WERI-Rb-1 (cell line): ENCODE measurements at regions not wholly inside any gene's neighbourhood (a gene's known extent, or its start where the extent isn't known, plus 50 kb on each side); places are given as distances from the start of the nearest gene placed in this dataset.

ENCODE experiments used
- DNase-seq: peaks from one replicate; pipeline ENCODE4 v3.0.0-alpha.2; 2020
- H3K27ac ChIP-seq: fragments of 250-450 bp; sonication (Bioruptor Pico); 2 replicates; pipeline ENCODE4 v1.5.1; 2020; ENCODE audit warnings: mild to moderate bottlenecking, moderate library complexity
- H3K27me3 ChIP-seq: fragments of 250-450 bp; sonication (Bioruptor Pico); 2 replicates; pipeline ENCODE4 v1.5.1; 2021; ENCODE audit warnings: mild to moderate bottlenecking, low read depth, moderate library complexity; ENCODE audit not compliant: insufficient read depth, severe bottlenecking
- H3K36me3 ChIP-seq: fragments of 250-450 bp; sonication (Bioruptor Pico); 2 replicates; pipeline ENCODE4 v1.5.1; 2020; ENCODE audit warnings: mild to moderate bottlenecking, moderate library complexity
- H3K4me3 ChIP-seq: 2 replicates; pipeline ENCODE4 v1.5.1; 2011; ENCODE audit warnings: low read depth, mild to moderate bottlenecking, control low read depth, low read length
- H3K9me3 ChIP-seq: fragments of 250-450 bp; sonication (Bioruptor Pico); 2 replicates; pipeline ENCODE4 v1.5.1; 2021; ENCODE audit warnings: mild to moderate bottlenecking, moderate library complexity; ENCODE audit not compliant: severe bottlenecking
- TF ChIP-seq, protein P1 (sequence below): IDR thresholded peaks from 2 replicates; pipeline ENCODE4 v1.5.1; 2011; ENCODE audit warnings: low read depth, mild to moderate bottlenecking, control low read depth, inconsistent platforms, low read length

DNA sequence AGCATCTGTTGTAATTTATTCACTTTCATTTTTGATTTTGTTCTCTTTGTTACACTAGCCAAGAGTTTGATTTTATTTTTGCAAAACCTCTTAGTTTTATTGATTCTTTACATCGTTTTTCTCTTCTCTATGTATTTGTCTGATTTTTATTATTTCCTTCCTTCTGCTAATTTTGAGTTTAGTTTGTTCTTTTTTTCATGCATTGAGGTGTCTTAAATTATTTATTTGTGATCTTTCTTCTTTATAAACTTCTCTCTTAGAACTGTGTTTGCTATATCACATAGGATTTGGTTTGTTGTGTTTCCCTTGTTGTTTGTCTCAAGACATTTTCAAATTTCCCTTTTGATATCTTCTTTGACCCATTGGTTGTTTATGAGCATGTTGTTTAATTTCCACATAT is 51.7 kb upstream of the NFKBIA start:
- no peak overlapping the region for H3K27ac ChIP-seq
- H3K4me3 ChIP-seq = no peak overlapping the region
- TF ChIP-seq, protein P1, sequence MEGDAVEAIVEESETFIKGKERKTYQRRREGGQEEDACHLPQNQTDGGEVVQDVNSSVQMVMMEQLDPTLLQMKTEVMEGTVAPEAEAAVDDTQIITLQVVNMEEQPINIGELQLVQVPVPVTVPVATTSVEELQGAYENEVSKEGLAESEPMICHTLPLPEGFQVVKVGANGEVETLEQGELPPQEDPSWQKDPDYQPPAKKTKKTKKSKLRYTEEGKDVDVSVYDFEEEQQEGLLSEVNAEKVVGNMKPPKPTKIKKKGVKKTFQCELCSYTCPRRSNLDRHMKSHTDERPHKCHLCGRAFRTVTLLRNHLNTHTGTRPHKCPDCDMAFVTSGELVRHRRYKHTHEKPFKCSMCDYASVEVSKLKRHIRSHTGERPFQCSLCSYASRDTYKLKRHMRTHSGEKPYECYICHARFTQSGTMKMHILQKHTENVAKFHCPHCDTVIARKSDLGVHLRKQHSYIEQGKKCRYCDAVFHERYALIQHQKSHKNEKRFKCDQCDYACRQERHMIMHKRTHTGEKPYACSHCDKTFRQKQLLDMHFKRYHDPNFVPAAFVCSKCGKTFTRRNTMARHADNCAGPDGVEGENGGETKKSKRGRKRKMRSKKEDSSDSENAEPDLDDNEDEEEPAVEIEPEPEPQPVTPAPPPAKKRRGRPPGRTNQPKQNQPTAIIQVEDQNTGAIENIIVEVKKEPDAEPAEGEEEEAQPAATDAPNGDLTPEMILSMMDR = no peak
- no peak for DNase-seq
- H3K36me3 ChIP-seq = peaks cover 12% of the 10 kb centered on the region
- H3K9me3 ChIP-seq = peaks cover 9% of the 10 kb centered on the region
- no peaks in the 10 kb centered on the region for H3K27me3 ChIP-seq

DNA sequence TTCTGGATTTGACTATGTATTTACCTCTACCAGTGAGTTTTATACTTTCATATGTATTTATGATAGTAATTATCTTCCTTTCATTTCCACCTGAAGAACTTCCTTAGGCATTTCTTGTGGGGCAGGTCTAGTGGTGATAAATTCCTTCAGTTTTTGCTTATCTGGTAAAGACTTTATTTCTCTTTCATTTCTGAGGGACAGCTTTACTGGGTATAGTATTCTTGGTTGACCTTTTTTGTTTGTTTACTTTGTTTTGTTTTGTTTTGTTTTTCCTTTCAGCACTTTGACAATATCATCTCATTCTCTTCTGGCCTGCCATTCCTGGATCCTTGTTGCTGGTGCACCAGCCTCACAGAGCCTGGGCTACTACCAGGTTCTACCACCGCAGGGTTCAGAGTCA is 53.9 kb upstream of the NFKBIA start:
- Histone ChIP-seq H3K27me3 (no peaks in the 10 kb centered on the region), H3K4me3 (no peak overlapping the region), H3K27ac (no peak overlapping the region), H3K9me3 (peaks cover 9% of the 10 kb centered on the region), H3K36me3 (peaks cover 12% of the 10 kb centered on the region)
- TF ChIP-seq, protein P1 = no peak
- DNase-seq = no peak

DNA sequence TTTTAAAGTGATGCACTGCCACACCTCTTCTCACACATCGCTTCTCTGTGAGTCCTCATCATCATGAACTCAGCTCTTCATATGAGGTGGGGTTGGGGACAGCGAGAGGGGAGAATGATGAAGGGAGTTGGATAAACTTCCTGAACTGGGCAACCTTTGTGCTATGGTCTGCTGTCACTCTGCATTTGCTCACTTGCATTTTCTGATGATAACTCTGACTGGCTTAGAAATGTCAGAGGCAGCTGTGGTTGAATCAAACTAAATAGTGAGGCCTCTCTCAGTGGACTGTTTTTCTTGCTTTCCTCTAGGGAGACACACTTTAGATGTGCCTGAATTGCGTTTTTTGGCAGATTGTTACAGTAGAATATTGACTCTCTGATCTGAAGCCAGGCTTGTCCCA is 55.2 kb upstream of the NFKBIA start:
- H3K27me3 ChIP-seq = no peaks in the 10 kb centered on the region
- TF ChIP-seq, protein P1 = no peak
- no peak for DNase-seq

DNA sequence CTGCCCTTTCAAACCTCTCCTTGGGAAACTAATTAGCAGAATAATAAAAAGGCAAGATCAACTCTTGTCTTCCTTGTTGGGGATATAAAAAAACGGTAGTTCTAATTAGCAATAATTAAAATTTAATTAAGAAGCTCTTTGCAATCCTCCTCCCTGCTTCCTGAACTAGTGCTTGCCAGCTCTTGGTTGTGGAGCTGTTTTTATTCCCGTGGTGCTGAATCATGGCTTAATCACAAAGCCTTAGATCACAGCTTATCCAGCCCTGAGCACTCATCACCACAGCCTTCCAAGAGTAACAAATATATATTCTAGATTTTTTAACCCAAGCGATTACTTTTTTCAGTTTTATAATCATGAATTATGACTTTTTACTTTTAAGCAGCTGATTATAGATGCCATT is 63.2 kb upstream of the INSM2 start:
- Histone ChIP-seq H3K9me3 (no peaks in the 10 kb centered on the region), H3K4me3 (no peak overlapping the region), H3K27me3 (no peaks in the 10 kb centered on the region), H3K27ac (peak overlapping the region; percentile 70), H3K36me3 (no peaks in the 10 kb centered on the region)
- DNase-seq = peak; percentile 48
- TF ChIP-seq, protein P1 = no peak

More for the DNA sequence above, 55.2 kb upstream of the NFKBIA start:
- no peak overlapping the region for H3K4me3 ChIP-seq
- no peak overlapping the region for H3K27ac ChIP-seq
- peaks cover 9% of the 10 kb centered on the region for H3K9me3 ChIP-seq
- H3K36me3 ChIP-seq = peaks cover 12% of the 10 kb centered on the region

DNA sequence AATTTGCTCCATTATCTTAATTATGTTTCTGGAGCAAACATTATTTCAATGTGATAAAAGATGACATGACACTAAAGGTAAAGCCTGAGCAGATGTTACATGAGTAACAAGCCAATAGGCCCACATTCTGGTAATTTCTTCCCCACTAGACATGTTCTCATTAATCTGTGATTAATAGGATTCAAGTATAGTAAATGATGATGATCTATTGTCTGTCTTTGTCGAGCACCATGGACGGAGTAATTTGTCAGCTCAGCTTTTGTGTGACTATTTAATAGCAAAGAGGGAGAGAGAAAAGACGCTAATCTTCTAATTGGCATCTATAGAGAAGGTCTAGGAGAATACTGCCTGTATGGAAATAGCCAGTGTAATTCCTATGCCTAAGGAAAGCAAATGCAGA is 62.2 kb upstream of the INSM2 start:
- DNase-seq = peak; percentile 44
- no peaks in the 10 kb centered on the region for H3K9me3 ChIP-seq
- H3K27me3 ChIP-seq = no peaks in the 10 kb centered on the region
- no peaks in the 10 kb centered on the region; the same call in 1 of the 2 replicates for H3K36me3 ChIP-seq
- no peak overlapping the region for H3K4me3 ChIP-seq
- peak overlapping the region; percentile 70 for H3K27ac ChIP-seq
- TF ChIP-seq, protein P1 = no peak

DNA sequence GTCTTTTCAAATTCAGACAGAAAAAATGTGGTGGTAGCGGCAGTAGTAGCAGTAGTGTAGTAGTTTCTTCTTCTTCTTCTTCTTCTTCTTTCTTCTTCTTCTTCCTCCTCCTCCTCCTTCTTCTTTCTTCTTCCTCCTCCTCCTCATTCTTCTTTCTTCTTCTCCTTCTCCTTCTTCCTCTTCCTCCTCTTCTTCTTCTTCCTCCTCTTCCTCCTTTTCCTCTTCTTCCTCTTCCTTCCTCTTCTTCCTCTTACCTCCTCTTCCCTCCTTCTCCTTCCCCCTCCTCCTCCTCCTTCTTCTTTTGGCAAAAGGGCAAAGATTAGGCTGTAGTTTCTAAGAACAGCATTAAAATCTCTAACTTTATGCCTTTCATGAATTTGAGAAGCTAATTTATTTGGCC is 59.6 kb upstream of the INSM2 start:
- no peak for DNase-seq
- Histone ChIP-seq H3K27me3 (no peaks in the 10 kb centered on the region), H3K27ac (no peak overlapping the region), H3K36me3 (peaks cover 8% of the 10 kb centered on the region), H3K9me3 (no peaks in the 10 kb centered on the region), H3K4me3 (no peak overlapping the region)
- TF ChIP-seq, protein P1 = no peak
